AG09319 (cell line): ENCODE measurements at regions not wholly inside any gene's neighbourhood (a gene's known extent, or its start where the extent isn't known, plus 50 kb on each side); places are given as distances from the start of the nearest gene placed in this dataset.

Experiments used
- DNase-seq: peaks from one replicate; pipeline ENCODE4 v3.0.0-alpha.2; 2010; ENCODE audit warnings: low read depth; ENCODE audit errors: extremely low read depth
- TF ChIP-seq, protein P1 (sequence below): IDR thresholded peaks from 2 replicates; pipeline ENCODE4 v1.5.1; 2011; ENCODE audit warnings: low read depth, mild to moderate bottlenecking, inconsistent platforms, low read length, moderate library complexity

DNA sequence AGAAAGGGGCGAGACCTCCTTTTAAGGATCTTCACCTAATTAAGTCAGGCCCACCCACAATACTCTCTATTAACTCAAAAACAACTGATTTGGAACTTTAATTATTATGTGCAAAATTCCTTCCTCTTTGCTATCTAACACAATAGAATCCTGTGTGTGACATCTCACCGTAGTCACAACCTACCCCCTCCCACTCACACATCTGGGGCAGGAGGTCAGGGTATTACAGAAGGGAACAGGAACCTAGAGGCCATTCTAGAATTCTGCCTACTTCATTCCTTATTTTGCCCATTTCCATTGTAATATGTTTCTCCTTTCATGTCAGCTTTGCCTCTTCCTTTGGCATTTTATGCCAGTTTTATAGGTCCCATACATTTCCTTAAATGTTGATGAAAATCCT lies 829.3 kb upstream of the ID2 start:
- DNase-seq: no peak
- TF ChIP-seq, protein P1, sequence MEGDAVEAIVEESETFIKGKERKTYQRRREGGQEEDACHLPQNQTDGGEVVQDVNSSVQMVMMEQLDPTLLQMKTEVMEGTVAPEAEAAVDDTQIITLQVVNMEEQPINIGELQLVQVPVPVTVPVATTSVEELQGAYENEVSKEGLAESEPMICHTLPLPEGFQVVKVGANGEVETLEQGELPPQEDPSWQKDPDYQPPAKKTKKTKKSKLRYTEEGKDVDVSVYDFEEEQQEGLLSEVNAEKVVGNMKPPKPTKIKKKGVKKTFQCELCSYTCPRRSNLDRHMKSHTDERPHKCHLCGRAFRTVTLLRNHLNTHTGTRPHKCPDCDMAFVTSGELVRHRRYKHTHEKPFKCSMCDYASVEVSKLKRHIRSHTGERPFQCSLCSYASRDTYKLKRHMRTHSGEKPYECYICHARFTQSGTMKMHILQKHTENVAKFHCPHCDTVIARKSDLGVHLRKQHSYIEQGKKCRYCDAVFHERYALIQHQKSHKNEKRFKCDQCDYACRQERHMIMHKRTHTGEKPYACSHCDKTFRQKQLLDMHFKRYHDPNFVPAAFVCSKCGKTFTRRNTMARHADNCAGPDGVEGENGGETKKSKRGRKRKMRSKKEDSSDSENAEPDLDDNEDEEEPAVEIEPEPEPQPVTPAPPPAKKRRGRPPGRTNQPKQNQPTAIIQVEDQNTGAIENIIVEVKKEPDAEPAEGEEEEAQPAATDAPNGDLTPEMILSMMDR: no peak

DNA sequence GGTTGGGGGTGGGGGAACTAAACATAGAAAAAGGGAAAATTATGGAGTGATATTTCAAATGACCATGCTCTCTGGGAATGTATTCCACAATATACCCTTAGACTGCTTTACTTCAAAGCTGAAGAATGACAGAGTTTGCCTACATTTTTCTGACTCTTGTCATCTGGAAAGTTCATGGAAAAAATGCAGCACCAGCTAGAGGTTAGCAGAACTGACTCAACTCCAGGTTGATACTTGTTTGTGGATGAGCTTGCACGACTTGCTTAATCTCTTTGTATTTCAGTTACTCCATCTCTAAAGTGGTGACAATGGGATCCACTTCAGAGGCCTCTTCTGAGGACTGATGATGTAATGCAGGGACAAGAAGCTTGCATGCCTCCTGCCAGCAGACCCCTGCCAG lies 824.0 kb upstream of the ID2 start:
- TF ChIP-seq, protein P1: no peak

DNA sequence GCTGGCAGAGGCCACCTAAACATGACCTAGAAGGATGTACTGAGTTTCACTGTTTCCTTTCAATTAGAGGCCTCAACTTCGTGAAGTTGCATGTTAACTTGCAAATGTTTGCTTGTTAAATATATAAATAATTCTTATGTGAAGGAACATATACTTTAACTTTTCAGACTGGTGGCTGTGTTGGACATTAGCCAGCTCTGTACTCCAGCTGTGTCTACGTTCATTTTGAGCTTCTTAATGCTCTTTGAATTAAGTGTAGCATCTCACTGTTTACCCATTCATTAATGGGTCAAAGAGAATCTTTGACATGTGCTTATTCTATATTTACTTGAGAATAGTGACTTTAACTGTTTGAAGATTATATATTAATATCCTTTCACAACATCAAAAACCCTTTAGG lies 823.2 kb upstream of the ID2 start:
- DNase-seq: no peak
- TF ChIP-seq, protein P1: no peak

More for the DNA sequence above, 824.0 kb upstream of the ID2 start:
- DNase-seq: no peak

DNA sequence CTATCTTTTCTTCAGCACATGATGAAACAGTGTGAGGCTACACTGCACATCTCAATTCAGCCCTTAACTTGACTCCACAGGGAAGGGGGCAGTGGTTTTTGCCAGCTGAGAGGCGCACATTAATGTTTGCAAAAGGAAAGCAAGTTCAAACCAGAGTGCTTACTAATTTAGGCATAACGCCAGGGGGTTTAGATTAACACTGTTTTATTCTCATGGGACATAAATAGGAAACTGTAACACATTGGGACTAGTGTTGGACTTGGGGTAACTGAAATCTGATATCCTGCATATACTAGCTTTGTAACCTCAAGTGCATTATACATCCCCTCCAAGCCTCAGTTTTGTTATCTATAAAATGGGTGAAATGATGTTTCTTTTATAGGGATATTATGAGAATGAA lies 821.2 kb upstream of the ID2 start:
- TF ChIP-seq, protein P1: no peak
- DNase-seq: no peak

DNA sequence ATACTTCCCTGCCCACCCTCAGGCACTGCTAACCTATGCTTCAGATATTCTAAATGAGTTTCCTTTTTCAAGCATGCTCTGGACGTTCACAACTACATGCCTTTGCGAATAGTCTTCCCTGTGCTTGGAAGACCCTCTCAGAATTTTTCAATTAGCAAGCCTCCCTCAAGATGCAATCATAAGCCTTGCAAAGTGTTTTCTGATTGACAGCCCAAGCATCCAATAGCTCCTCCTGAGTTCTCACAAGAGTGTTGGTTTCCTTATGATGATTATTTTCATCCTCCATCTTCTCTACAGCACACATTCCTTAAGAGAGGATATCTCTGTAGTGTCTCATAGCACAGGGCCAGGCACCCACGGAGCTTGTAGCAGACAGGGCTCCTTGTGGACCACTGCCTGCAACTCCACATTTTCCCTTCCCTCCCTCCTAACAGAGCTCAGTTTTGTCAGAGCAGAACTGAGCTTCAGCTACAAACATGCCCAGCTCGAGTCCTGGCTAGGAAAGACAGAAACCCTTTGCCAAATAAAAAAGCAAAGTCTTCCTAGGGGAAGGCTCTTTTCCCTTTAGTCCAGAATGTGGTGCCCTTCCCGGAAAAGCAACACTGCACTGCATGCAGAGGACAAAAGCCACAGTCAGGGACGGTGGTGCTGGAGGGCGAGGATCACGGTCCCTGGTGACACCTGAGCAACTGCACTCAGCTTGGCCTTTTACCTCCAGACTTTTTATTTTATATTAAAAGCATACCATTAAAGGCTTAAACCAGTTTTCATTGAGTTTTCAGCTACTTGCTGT lies 819.8 kb upstream of the ID2 start:
- TF ChIP-seq, protein P1: no peak
- no peak for DNase-seq

DNA sequence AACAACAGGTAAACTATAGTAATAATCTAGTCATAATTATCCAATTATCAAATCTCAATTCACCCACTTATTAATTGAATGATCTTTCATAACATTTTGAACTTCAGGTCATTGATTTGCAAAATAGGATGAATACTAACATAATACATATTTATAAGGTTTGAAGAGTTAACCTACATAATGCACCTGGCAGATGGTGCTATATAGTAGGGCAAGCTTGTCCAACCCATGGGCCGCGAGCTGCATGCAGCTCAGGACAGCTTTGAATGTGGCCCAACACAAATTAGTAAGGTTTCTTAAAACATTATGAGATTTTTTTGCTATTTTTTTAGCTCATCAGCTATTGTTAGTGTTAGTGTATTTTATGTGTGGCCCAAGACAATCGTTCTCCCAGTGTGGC lies 815.8 kb upstream of the ID2 start:
- TF ChIP-seq, protein P1: no peak
- no peak for DNase-seq

DNA sequence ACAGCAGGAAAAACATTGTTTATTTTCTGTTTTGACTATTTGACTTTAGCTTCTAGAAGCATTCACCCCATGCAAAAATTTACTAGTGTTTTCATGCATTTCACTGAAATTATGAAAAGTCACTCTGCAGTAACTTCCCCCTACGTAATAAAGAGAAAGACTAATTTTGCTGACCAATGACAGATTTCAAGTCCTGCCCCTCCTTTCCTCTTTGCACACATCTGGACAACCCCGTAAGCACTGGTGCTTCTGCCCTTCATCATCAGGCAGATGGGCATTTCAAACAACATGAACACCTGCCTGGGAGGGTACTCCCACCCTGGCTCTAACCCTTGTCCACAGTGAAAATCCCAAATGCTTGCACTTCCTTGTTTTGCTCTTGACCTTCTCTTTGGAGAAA lies 815.0 kb upstream of the ID2 start:
- TF ChIP-seq, protein P1: no peak
- no peak for DNase-seq
